ENCODE measurements at regions not wholly inside any gene's neighbourhood (a gene's known extent, or its start where the extent isn't known, plus 50 kb on each side); places are given as distances from the start of the nearest gene placed in this dataset.

DNA sequence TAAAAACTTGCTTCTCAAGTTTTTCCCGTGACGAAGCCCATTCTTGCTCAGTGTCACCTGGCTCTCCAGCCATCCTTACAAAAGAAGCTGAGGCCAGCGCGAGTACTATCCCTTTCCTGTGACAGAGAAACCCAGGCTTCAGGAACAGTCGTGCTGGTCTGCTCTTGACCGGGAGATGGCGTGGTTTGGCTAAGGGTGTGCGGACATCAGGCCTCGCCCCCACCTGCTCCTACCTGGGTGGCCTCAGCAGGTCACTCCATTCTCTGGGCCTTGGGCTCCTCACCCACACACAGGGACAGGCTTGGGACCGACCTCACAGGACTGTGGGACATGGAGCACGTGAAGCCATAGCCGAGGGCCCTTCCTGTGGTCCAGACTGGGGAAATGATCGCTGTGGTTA lies 75.2 kb upstream of the CIBAR2 start:
- H3K27me3 ChIP-seq (ENCODE audit: insufficient read depth, low read length), result no peaks in the 10 kb centered on the region
- H3K36me3 ChIP-seq (ENCODE audit: insufficient read depth, low read length), result no peaks in the 10 kb centered on the region
- H2AFZ ChIP-seq (ENCODE audit: low read depth, low read length), result no peak overlapping the region
- H3K4me3 ChIP-seq (ENCODE audit: low read length), result no peak overlapping the region
- H3K4me1 ChIP-seq (ENCODE audit: insufficient read depth, low read length), result no peaks in the 10 kb centered on the region
- H3K9me3 ChIP-seq (ENCODE audit: low read length), result peaks cover 21% of the 10 kb centered on the region

DNA sequence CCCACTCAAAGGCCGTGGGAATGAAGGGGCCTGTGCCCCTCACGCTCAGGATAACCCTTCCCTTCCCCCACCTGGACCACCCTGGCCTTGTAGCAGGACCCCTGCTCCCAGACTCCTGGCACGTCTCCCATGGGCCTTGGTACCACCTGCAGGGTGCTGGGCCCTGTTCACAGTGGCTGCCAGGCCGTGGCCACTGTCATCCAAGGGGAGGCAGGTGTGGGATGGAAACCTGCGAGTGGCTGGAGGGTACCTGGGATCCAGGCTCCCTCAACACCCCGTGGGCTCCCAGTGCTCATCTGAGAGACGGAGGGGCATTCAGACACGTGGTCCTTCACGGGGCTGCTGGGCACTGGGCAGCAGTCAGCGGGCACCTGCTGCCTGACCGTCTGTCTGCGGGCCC lies 75.6 kb upstream of the CIBAR2 start:
- peaks cover 20% of the 10 kb centered on the region for H3K9me3 ChIP-seq (ENCODE audit: low read length)
- H3K4me3 ChIP-seq (ENCODE audit: low read length), result no peak overlapping the region
- no peaks in the 10 kb centered on the region for H3K36me3 ChIP-seq (ENCODE audit: insufficient read depth, low read length)
- H2AFZ ChIP-seq (ENCODE audit: low read depth, low read length), result no peak overlapping the region
- H3K27me3 ChIP-seq (ENCODE audit: insufficient read depth, low read length), result no peaks in the 10 kb centered on the region
- no peaks in the 10 kb centered on the region for H3K4me1 ChIP-seq (ENCODE audit: insufficient read depth, low read length)

DNA sequence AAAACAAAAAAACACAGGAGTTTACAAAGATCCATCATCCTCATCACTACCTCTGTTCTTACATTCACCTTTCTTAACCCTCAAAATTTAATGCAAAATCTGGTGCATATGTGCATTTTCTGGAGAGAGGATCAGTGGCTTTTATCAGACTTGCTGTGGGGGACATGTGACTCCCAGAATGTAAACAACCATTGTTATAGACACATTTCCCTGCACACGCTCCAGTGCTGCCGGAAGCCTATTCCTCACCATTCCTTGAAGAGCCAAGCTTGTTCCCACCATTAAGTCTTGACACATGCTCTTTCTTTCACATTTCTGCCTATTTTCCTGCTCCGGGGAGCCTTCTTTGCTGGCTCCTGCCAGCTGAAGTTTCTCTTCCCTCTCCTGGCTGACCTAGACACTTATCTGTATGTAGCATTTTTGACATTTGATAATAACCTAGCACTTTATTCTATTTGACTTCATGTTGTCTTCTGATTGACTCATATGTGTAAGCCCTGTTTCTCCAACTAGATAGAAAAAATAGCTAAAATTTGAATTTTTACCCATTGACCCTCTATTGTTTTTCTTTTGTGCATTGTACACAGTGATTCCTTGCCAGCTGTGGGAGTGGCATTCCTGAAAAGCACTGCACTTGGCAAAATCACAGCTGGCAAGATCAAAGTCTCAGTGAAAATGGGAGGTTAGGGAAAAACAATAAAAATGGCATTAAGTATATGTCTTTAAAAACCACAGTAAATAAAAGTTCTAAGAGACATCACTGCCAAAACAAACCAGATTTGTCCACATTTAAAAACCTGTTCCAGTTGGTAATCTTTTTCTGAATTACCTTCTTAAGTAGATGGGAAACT lies 76.8 kb upstream of the CIBAR2 start:
- H3K27me3 ChIP-seq (ENCODE audit: insufficient read depth, low read length), result no peaks in the 10 kb centered on the region
- H3K9me3 ChIP-seq (ENCODE audit: low read length), result peaks cover 12% of the 10 kb centered on the region
- peaks cover 6% of the 10 kb centered on the region for H3K4me1 ChIP-seq (ENCODE audit: insufficient read depth, low read length)
- H3K36me3 ChIP-seq (ENCODE audit: insufficient read depth, low read length), result no peaks in the 10 kb centered on the region
- H2AFZ ChIP-seq (ENCODE audit: low read depth, low read length), result no peak overlapping the region
- H3K4me3 ChIP-seq (ENCODE audit: low read length), result no peak overlapping the region

DNA sequence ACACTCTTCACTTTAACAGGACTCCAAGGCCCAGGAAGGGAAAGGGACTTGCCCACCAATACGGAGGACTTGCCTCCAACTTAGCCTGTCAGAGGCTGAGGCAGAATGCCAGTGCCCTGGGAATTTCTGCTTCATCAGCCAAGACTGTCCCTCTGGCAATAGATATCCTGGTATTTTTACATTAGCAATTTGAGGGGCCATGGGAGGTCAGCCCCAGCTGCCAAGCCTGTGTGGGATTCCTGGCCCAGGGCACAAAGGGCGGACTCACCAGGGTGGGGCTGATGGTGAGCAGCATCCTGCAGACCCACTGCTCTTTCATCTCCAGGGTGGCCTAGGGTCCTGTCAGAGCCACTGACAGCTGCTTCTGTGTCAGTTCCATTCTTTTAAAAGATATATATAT lies 78.3 kb upstream of the CIBAR2 start:
- Histone ChIP-seq H3K4me1 (ENCODE audit: insufficient read depth, low read length) (peaks cover 20% of the 10 kb centered on the region), H2AFZ (ENCODE audit: low read depth, low read length) (no peak overlapping the region), H3K36me3 (ENCODE audit: insufficient read depth, low read length) (no peaks in the 10 kb centered on the region), H3K27me3 (ENCODE audit: insufficient read depth, low read length) (no peaks in the 10 kb centered on the region), H3K4me3 (ENCODE audit: low read length) (no peak overlapping the region), H3K9me3 (ENCODE audit: low read length) (peaks cover 2% of the 10 kb centered on the region)

DNA sequence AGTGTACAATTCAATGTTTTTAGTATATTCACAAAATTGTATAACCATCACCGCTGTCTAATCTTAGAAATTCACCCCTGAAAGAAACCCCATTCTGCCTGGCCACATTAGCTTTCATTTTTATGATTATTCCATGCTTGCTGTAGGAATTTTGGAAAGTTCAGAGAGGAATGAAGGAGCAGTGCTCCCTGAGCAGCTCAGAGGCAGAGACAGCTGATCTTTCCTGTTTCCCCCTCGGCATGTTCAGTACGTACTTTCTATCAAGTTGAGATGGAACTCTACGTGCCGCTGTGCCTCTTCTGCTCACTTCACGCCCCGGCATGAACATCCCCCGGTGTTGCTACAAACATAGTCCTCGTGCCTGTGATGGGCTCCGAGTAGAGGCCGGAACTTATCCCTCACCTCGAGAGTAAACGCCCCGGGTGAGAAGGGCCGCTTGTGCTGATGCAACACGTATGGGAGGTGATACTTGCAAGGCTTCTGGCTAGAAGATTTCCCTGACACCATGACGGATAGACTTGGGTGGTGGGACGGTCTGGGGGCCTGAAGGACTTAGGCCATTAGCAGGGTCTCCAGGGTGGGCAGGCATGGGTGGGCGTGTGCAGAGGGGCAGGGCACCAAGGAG lies 79.2 kb upstream of the CIBAR2 start:
- no peaks in the 10 kb centered on the region for H3K27me3 ChIP-seq (ENCODE audit: insufficient read depth, low read length)
- no peak overlapping the region for H2AFZ ChIP-seq (ENCODE audit: low read depth, low read length)
- H3K4me3 ChIP-seq (ENCODE audit: low read length), result no peak overlapping the region
- H3K4me1 ChIP-seq (ENCODE audit: insufficient read depth, low read length), result peaks cover 29% of the 10 kb centered on the region
- peaks cover 2% of the 10 kb centered on the region for H3K9me3 ChIP-seq (ENCODE audit: low read length)
- H3K36me3 ChIP-seq (ENCODE audit: insufficient read depth, low read length), result no peaks in the 10 kb centered on the region

DNA sequence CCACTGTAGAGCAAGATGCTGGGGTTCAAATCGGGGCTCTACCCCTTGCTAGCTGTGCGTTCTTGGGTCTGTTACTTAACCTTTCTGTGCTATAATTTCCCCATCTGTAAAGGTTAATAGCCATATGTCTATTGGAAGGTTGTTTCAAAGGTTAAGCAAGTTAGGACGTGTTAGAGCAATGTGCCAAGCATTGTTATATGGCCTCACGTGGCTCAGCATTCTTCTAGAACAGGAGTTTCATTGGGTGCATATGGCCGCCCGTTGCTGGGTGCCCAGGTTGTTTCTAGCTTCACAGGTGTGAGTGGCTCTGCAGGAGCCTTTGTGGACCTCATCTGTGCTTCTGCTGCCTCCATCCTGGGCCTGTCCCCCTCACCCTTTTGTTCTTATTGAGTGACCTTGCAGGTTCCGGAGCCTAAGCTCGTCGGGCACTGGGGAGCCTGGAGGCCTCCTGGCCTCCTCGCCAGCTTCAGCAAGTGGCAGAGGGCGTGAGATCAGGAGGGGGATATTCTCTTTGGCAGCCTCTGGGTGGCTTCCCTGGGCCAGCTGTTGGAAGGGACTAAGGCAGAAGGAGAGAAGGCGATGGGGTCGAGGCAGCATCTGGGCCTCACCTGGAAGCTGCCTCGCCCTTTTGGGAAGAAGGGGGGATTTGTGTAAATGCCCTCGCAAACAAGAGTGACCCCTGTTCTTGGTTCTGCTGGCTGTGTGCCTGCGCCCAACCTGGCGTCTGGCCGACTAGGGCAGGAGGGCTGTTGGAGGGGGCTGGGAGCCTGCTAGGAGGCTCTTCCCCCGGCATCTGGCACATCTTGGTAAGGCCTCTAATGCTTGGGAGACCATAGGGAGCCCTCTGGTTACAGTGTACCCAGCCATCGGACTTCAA lies 80.2 kb upstream of the CIBAR2 start:
- Histone ChIP-seq H2AFZ (ENCODE audit: low read depth, low read length) (no peak overlapping the region), H3K4me3 (ENCODE audit: low read length) (no peak overlapping the region), H3K4me1 (ENCODE audit: insufficient read depth, low read length) (peaks cover 34% of the 10 kb centered on the region), H3K36me3 (ENCODE audit: insufficient read depth, low read length) (no peaks in the 10 kb centered on the region), H3K9me3 (ENCODE audit: low read length) (peaks cover 2% of the 10 kb centered on the region), H3K27me3 (ENCODE audit: insufficient read depth, low read length) (no peaks in the 10 kb centered on the region)

DNA sequence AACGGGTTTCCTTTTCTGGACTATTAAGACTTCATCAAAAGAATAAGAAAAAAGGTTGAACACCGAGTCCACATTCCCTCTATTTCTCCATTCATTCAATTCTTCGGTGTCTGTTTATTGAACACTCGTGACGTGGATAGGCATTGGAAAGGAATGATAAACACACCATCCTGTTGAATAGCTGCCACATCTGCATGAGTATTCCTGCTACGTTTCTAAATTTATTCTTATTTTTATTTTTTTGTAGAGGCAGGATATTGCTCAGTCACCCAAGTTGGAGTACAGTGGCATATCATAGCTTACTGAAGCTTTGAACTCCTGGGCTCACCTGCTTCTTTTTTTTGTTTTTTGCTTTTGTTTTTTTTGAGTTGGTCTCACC lies 80.8 kb upstream of the CIBAR2 start:
- Histone ChIP-seq H3K9me3 (ENCODE audit: low read length) (peaks cover 2% of the 10 kb centered on the region), H3K4me1 (ENCODE audit: insufficient read depth, low read length) (peaks cover 34% of the 10 kb centered on the region), H2AFZ (ENCODE audit: low read depth, low read length) (no peak overlapping the region), H3K27me3 (ENCODE audit: insufficient read depth, low read length) (no peaks in the 10 kb centered on the region), H3K36me3 (ENCODE audit: insufficient read depth, low read length) (no peaks in the 10 kb centered on the region), H3K4me3 (ENCODE audit: low read length) (no peak overlapping the region)

DNA sequence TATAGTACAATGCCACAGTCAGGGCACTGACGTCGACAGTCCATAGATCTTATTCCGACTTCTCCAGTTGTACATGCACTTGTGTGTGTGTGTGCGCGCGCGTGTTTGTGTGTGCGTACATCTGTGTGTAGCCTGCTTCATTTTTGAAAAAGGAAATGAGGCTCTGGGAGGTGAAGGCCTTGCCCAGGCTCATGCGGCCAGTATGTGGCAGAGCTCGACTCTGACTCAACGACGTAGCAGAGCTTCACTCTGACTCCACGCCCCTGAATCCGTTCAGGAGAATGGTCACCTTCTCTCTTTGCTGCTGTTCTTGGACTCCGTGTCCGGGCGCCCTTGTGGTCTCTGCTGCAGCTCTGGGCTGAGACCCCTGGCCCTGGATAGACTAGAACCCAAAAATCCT lies 81.6 kb upstream of the CIBAR2 start:
- H3K9me3 ChIP-seq (ENCODE audit: low read length), result peaks cover 2% of the 10 kb centered on the region
- no peak overlapping the region for H3K4me3 ChIP-seq (ENCODE audit: low read length)
- no peaks in the 10 kb centered on the region for H3K27me3 ChIP-seq (ENCODE audit: insufficient read depth, low read length)
- no peaks in the 10 kb centered on the region for H3K36me3 ChIP-seq (ENCODE audit: insufficient read depth, low read length)
- peaks cover 34% of the 10 kb centered on the region for H3K4me1 ChIP-seq (ENCODE audit: insufficient read depth, low read length)
- H2AFZ ChIP-seq (ENCODE audit: low read depth, low read length), result no peak overlapping the region

DNA sequence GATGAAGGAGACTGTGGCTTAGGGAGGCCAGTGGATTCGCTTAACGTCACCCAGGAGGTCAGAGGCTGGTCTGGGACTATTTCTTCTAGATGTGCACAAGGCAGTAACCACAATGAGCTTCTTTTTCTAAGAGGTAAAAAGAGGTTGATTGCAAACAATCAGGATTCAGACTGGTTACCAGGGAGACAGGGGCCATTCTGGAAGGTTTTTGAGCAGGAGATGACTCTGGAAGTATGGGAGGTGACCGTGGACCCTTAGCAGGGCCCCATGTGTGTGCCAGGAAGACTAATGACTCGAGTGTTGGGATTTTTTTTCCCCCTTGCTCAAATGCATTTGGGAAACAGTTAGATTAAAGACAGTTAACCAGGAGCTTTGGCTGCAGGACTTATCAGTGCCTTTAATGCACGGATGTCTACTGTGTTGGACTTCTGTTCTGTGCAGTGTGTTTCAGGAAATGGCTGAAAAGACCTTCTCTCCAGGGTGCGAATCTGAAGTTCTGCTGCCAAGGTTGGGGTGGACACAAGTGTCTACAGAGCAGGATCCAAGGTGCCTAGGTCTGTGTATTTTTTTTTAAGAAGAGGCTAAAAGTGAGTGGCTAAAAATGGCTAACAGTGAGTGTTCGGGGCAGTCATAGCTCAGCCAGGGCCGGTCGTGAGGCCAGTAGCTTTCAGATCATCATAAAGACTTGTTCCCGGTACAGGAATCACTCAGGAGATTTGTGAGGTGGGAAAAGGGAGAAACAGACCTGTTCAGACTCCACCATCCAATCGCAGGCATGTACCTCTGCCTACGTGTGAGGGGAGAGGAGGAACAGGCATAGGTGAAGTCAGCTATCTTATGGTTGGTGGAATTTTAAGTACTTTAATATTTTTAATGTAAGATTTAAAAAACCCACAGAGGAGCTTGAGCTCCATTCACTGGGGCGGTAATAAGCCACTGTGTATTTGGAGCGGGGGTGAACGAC lies 82.3 kb upstream of the CIBAR2 start:
- no peak overlapping the region for H2AFZ ChIP-seq (ENCODE audit: low read depth, low read length)
- peaks cover 2% of the 10 kb centered on the region for H3K9me3 ChIP-seq (ENCODE audit: low read length)
- no peak overlapping the region for H3K4me3 ChIP-seq (ENCODE audit: low read length)
- peaks cover 34% of the 10 kb centered on the region for H3K4me1 ChIP-seq (ENCODE audit: insufficient read depth, low read length)
- H3K36me3 ChIP-seq (ENCODE audit: insufficient read depth, low read length), result no peaks in the 10 kb centered on the region
- no peaks in the 10 kb centered on the region for H3K27me3 ChIP-seq (ENCODE audit: insufficient read depth, low read length)

DNA sequence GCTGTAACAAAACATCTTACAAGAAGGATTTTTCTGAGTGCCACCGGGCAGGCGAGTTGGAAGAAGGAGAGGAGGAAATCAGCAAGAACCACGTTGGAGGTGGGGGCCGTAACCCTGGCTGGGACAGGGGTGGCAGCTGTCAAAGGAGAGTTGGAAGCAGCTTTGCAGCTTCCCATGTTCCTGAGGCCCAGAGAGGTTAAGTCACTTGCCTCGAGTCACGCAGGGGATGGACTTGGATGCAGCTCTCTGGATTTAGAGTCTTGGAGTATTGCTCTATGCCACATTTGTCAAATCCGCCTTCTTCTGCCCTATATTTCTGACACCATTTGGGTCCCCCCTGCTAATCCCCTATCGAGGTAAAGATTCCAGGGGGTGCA lies 83.0 kb upstream of the CIBAR2 start:
- H3K9me3 ChIP-seq (ENCODE audit: low read length), result no peaks in the 10 kb centered on the region
- H2AFZ ChIP-seq (ENCODE audit: low read depth, low read length), result no peak overlapping the region
- no peaks in the 10 kb centered on the region for H3K27me3 ChIP-seq (ENCODE audit: insufficient read depth, low read length)
- H3K4me1 ChIP-seq (ENCODE audit: insufficient read depth, low read length), result peaks cover 34% of the 10 kb centered on the region
- no peak overlapping the region for H3K4me3 ChIP-seq (ENCODE audit: low read length)
- no peaks in the 10 kb centered on the region for H3K36me3 ChIP-seq (ENCODE audit: insufficient read depth, low read length)

DNA sequence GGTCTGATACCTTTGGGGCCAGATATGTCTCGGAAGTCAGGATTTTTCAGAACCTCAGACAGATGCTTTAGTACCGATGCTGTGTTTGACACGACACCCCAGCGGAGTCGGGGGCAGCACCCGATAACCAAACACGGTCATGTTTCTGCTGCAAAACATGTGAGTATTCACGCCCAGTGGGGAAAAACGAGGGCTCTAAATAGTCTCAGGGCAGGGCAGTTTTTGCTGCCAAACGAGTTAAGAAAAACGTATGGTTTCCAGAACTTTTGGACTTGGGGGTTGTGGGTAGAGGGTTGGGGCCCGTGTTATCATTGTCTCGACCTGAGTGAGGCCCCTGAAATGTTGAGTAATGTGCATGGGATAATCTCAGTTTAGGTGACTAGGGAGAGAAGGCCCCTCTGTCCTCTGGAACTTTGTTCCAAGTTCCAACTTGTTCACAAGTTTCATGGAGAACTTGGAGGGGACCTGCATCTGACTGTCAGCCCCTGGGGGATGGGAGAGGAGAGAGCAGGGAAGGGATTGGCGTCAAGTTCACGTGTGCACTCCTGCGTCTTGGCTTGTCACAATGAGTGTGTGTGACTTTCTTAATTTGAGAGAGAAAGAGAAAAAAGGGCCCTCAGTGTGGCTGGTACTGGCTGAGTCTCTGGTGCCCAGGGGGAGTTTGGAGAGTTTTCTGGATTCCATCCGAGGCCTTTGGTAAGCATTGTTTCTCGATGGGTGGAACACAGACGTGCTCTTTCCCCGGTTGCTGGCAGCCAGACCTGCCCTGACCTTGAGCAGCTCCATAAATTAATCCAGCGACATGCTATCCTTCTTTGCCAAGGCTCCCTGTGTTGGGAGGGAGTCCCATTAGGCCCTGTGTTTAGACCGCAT lies 83.9 kb upstream of the CIBAR2 start:
- peaks cover 42% of the 10 kb centered on the region for H3K4me1 ChIP-seq (ENCODE audit: insufficient read depth, low read length)
- no peaks in the 10 kb centered on the region for H3K9me3 ChIP-seq (ENCODE audit: low read length)
- H2AFZ ChIP-seq (ENCODE audit: low read depth, low read length), result no peak overlapping the region
- no peaks in the 10 kb centered on the region for H3K36me3 ChIP-seq (ENCODE audit: insufficient read depth, low read length)
- no peak overlapping the region for H3K4me3 ChIP-seq (ENCODE audit: low read length)
- no peaks in the 10 kb centered on the region for H3K27me3 ChIP-seq (ENCODE audit: insufficient read depth, low read length)

DNA sequence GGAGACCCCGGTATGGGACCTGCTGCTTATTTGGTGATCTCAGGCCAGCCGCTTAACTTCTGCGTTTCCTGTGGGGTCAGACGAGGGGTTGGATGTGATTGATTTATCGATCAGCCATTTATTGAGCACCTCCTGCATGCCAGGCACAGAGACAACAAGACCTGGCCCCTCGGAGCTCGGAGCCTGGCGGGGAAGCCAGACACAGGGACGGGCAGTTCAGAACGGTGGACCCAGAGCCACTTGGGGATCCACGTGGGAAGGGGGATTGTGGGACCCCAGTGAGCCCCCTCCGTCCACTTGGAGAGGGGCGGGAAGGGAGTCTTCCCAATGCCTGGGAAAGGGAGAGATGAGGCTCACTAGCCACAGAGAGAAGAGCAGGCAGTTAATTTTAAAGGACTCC lies 84.7 kb upstream of the CIBAR2 start:
- H3K27me3 ChIP-seq (ENCODE audit: insufficient read depth, low read length), result no peaks in the 10 kb centered on the region
- no peak overlapping the region for H2AFZ ChIP-seq (ENCODE audit: low read depth, low read length)
- H3K36me3 ChIP-seq (ENCODE audit: insufficient read depth, low read length), result no peaks in the 10 kb centered on the region
- H3K9me3 ChIP-seq (ENCODE audit: low read length), result no peaks in the 10 kb centered on the region
- H3K4me1 ChIP-seq (ENCODE audit: insufficient read depth, low read length), result peaks cover 50% of the 10 kb centered on the region
- no peak overlapping the region for H3K4me3 ChIP-seq (ENCODE audit: low read length)
